CD4-positive, alpha-beta T cell (primary cell): ENCODE measurements at regions not wholly inside any gene's neighbourhood (a gene's known extent, or its start where the extent isn't known, plus 50 kb on each side); places are given as distances from the start of the nearest gene placed in this dataset.

Experiments used
- ATAC-seq: fragments of 200-7000 bp; cut with Tn5 transposase; one replicate; pipeline ENCODE4 v1.10.0; 2022; ENCODE audit warnings: mild to moderate bottlenecking; ENCODE audit not compliant: poor library complexity
- CTCF ChIA-PET: fragments of 350-600 bp; sonication (Branson Sonifier 250); formaldehyde crosslinking; loops from one replicate; lab custom pipeline; 2021; ENCODE audit warnings: antibody characterized with exemption, inconsistent platforms; lab: Charles Lee
- POLR2A ChIA-PET: fragments of 350-600 bp; sonication (Branson Sonifier 250); formaldehyde crosslinking; loops from one replicate; lab custom pipeline; 2021; ENCODE audit warnings: antibody characterized with exemption, inconsistent platforms; lab: Charles Lee
- DNase-seq, 14 experiments: peaks; one replicate each; pipeline ENCODE4 v3.0.0-alpha.2; 2013 to 2020; ENCODE audit warnings: mixed read lengths in 2 of 14
- H3K27ac ChIP-seq, 2 donors: one replicate each; pipeline versions ENCODE4 v1.5.1 to v1.7.0; 2013; ENCODE audit warnings: low read length in 2 of 2, low read depth in 1 of 2, mild to moderate bottlenecking in 1 of 2
- H3K27me3 ChIP-seq, 2 experiments: 1 replicate in 1 of 2; 2 replicates in 1 of 2; pipeline versions ENCODE4 v1.6.1 to v1.7.0; 2013; ENCODE audit warnings: low read length in 2 of 2, control low read depth in 1 of 2, mild to moderate bottlenecking in 1 of 2, moderate library complexity in 1 of 2; ENCODE audit not compliant: insufficient read depth in 2 of 2, control insufficient read depth in 1 of 2
- H3K36me3 ChIP-seq: one replicate; pipeline ENCODE4 v1.6.1; 2013; ENCODE audit warnings: low read length, control low read depth; ENCODE audit not compliant: insufficient read depth
- H3K4me1 ChIP-seq: one replicate; pipeline ENCODE4 v1.6.1; 2013; ENCODE audit warnings: low read length, control low read depth; ENCODE audit not compliant: insufficient read depth
- H3K4me3 ChIP-seq: one replicate; pipeline ENCODE4 v1.5.1; 2013; ENCODE audit warnings: mild to moderate bottlenecking, low read length, moderate library complexity
- H3K9me3 ChIP-seq, 2 experiments: 1 replicate in 1 of 2; 2 replicates in 1 of 2; pipeline versions ENCODE4 v1.6.1 to v1.7.0; 2013; ENCODE audit warnings: low read length in 2 of 2, mild to moderate bottlenecking in 2 of 2, control low read depth in 1 of 2, moderate library complexity in 1 of 2; ENCODE audit not compliant: control insufficient read depth in 1 of 2, insufficient read depth in 1 of 2
- H3K27ac Mint-ChIP-seq: one replicate; pipeline ENCODE4 v1.8.0; 2020; ENCODE audit warnings: mixed read lengths
- H3K27me3 Mint-ChIP-seq: one replicate; pipeline ENCODE4 v1.8.0; 2021; ENCODE audit warnings: mixed read lengths
- H3K36me3 Mint-ChIP-seq: one replicate; pipeline ENCODE4 v1.8.0; 2021; ENCODE audit warnings: low read depth, mixed read lengths
- H3K4me1 Mint-ChIP-seq: one replicate; pipeline ENCODE4 v1.8.0; 2021; ENCODE audit warnings: low read depth, mixed read lengths
- H3K4me3 Mint-ChIP-seq: one replicate; pipeline ENCODE4 v1.8.0; 2020; ENCODE audit warnings: mild to moderate bottlenecking, mixed read lengths
- H3K9me3 Mint-ChIP-seq: one replicate; pipeline ENCODE4 v1.8.0; 2020; ENCODE audit warnings: mixed read lengths
- CTCF ChIP-seq: fragments of 200-600 bp; IDR thresholded peaks from one replicate; pipeline ENCODE4 v1.8.0; 2022; ENCODE audit warnings: antibody characterized with exemption, mild to moderate bottlenecking
- intact Hi-C, 2 experiments: fragments of 100-400 bp; cut with DNase I in 1 of 2; cut with micrococcal nuclease in 1 of 2; formaldehyde crosslinking; loops; one replicate each; pipeline versions ENCODE4 v1.15.1 to v1.9.0; 2023 to 2025; cut with DNase I, micrococcal nuclease

- ATAC-seq (no peak), DNase-seq (no peak)
- peaks cover 2% of the 10 kb centered on the region for H3K9me3 Mint-ChIP-seq
- no peaks in the 10 kb centered on the region for H3K27me3 ChIP-seq
- H3K4me1 ChIP-seq = no peaks in the 10 kb centered on the region
- intact Hi-C loops = no loop called here
- H3K9me3 ChIP-seq = peaks cover 0 to 3% of the 10 kb centered on the region in 2 experiments
- H3K36me3 Mint-ChIP-seq = no peaks in the 10 kb centered on the region
- H3K27ac ChIP-seq = no peak overlapping the region
- no peak overlapping the region for H3K4me3 Mint-ChIP-seq
- no peak overlapping the region for H3K27ac Mint-ChIP-seq
- no peak for TF ChIP-seq CTCF
- ChIA-PET CTCF (no interaction called here), POLR2A (no interaction called here)
- H3K27me3 Mint-ChIP-seq = no peaks in the 10 kb centered on the region
- no peaks in the 10 kb centered on the region for H3K36me3 ChIP-seq
- no peaks in the 10 kb centered on the region for H3K4me1 Mint-ChIP-seq
- no peak overlapping the region for H3K4me3 ChIP-seq
These were observed 80.2 kb upstream of the LRATD1 start for GRCh38 chr2:14552286-14552685.

GRCh38 chr2:14552818-14553217 lies 79.7 kb upstream of the LRATD1 start:
- H3K27me3 ChIP-seq = no peaks in the 10 kb centered on the region
- ATAC-seq = no peak

GRCh38 chr2:14554849-14555545 lies 77.5 kb upstream of the LRATD1 start:
- H3K4me1 Mint-ChIP-seq = no peaks in the 10 kb centered on the region
- CTCF ChIA-PET = no interaction called here

More at GRCh38 chr2:14552818-14553217, 79.7 kb upstream of the LRATD1 start:
- H3K4me3 Mint-ChIP-seq = no peak overlapping the region
- Histone ChIP-seq H3K4me3 (no peak overlapping the region), H3K4me1 (no peaks in the 10 kb centered on the region), H3K36me3 (no peaks in the 10 kb centered on the region), H3K27ac (no peak overlapping the region), H3K9me3 (peaks cover 0 to 3% of the 10 kb centered on the region in 2 experiments)
- no peaks in the 10 kb centered on the region for H3K27me3 Mint-ChIP-seq
- H3K9me3 Mint-ChIP-seq = peaks cover 2% of the 10 kb centered on the region
- POLR2A ChIA-PET = no interaction called here
- no peak for TF ChIP-seq CTCF
- DNase-seq = no peak
- CTCF ChIA-PET = no interaction called here
- no peaks in the 10 kb centered on the region for H3K36me3 Mint-ChIP-seq
- intact Hi-C loops = no loop called here
- H3K27ac Mint-ChIP-seq = no peak overlapping the region
- H3K4me1 Mint-ChIP-seq = no peaks in the 10 kb centered on the region

More at GRCh38 chr2:14554849-14555545, 77.5 kb upstream of the LRATD1 start:
- H3K36me3 Mint-ChIP-seq = no peaks in the 10 kb centered on the region
- no peak overlapping the region for H3K4me3 Mint-ChIP-seq
- Histone ChIP-seq H3K9me3 (peaks cover 0 to 9% of the 10 kb centered on the region in 2 experiments), H3K4me1 (no peaks in the 10 kb centered on the region), H3K36me3 (no peaks in the 10 kb centered on the region), H3K27ac (no peak overlapping the region), H3K4me3 (no peak overlapping the region), H3K27me3 (no peaks in the 10 kb centered on the region)
- ATAC-seq (no peak), DNase-seq (no peak)
- TF ChIP-seq CTCF = no peak
- no peaks in the 10 kb centered on the region for H3K27me3 Mint-ChIP-seq
- intact Hi-C loops = no loop called here
- no peak overlapping the region for H3K27ac Mint-ChIP-seq
- POLR2A ChIA-PET = no interaction called here
- peaks cover 2% of the 10 kb centered on the region for H3K9me3 Mint-ChIP-seq
